H9 (cell line): ENCODE measurements at regions not wholly inside any gene's neighbourhood (a gene's known extent, or its start where the extent isn't known, plus 50 kb on each side); places are given as distances from the start of the nearest gene placed in this dataset.

Source experiments
- DNase-seq: peaks from one replicate; pipeline ENCODE4 v3.0.0-alpha.2; 2017
- H2AFZ ChIP-seq: one replicate; pipeline ENCODE4 v1.6.1; 2013; ENCODE audit warnings: mild to moderate bottlenecking, low read length, control low read depth, moderate library complexity
- H2AK5ac ChIP-seq: 2 replicates; pipeline ENCODE4 v1.6.1; 2013; ENCODE audit warnings: low read length, control low read depth, mixed read lengths; ENCODE audit not compliant: insufficient read length
- H2BK120ac ChIP-seq: one replicate; pipeline ENCODE4 v1.6.1; 2013; ENCODE audit warnings: low read depth, mild to moderate bottlenecking, low read length, control low read depth, inconsistent platforms; ENCODE audit not compliant: poor library complexity, severe bottlenecking
- H2BK12ac ChIP-seq: 2 replicates; pipeline ENCODE4 v1.6.1; 2013; ENCODE audit warnings: low read length, control low read depth, mixed read lengths, low read depth; ENCODE audit not compliant: insufficient read length
- H2BK15ac ChIP-seq: 2 replicates; pipeline ENCODE4 v1.6.1; 2013; ENCODE audit warnings: low read depth, low read length, control low read depth
- H2BK20ac ChIP-seq: one replicate; pipeline ENCODE4 v1.6.1; 2013; ENCODE audit warnings: low read depth, mild to moderate bottlenecking, low read length, control low read depth, inconsistent platforms; ENCODE audit not compliant: poor library complexity, severe bottlenecking
- H2BK5ac ChIP-seq: 2 replicates; pipeline ENCODE4 v1.6.1; 2013; ENCODE audit warnings: low read length, control low read depth, mixed read lengths; ENCODE audit not compliant: insufficient read length
- H3K14ac ChIP-seq: 2 replicates; pipeline ENCODE4 v1.6.1; 2013; ENCODE audit warnings: low read length, control low read depth; ENCODE audit not compliant: insufficient read depth
- H3K18ac ChIP-seq: 2 replicates; pipeline ENCODE4 v1.6.1; 2013; ENCODE audit warnings: low read depth, mild to moderate bottlenecking, mixed read lengths, low read length, control low read depth; ENCODE audit not compliant: insufficient read length
- H3K23ac ChIP-seq: 2 replicates; pipeline ENCODE4 v1.6.1; 2013; ENCODE audit warnings: low read length, control low read depth, mixed read lengths, low read depth; ENCODE audit not compliant: insufficient read length
- H3K23me2 ChIP-seq: 2 replicates; pipeline ENCODE4 v1.6.1; 2013; ENCODE audit warnings: low read depth, mild to moderate bottlenecking, mixed read lengths, low read length, control low read depth; ENCODE audit not compliant: insufficient read length, poor library complexity, severe bottlenecking
- H3K27ac ChIP-seq: 2 replicates; pipeline ENCODE4 v1.5.1; 2013; ENCODE audit warnings: low read length, control low read depth, mixed read lengths, low read depth; ENCODE audit not compliant: insufficient read length
- H3K27me3 ChIP-seq: 2 replicates; pipeline ENCODE4 v1.6.1; 2013; ENCODE audit warnings: low read length, control low read depth, inconsistent platforms; ENCODE audit not compliant: insufficient read depth
- H3K4ac ChIP-seq: 2 replicates; pipeline ENCODE4 v1.6.1; 2013; ENCODE audit warnings: low read depth, mild to moderate bottlenecking, control low read depth, inconsistent platforms, low read length, moderate library complexity
- H3K4me1 ChIP-seq: 2 replicates; pipeline ENCODE4 v1.6.1; 2013; ENCODE audit warnings: low read length, control low read depth, inconsistent platforms; ENCODE audit not compliant: insufficient read depth
- H3K4me2 ChIP-seq: 2 replicates; pipeline ENCODE4 v1.6.1; 2013; ENCODE audit warnings: low read length, control low read depth, mixed read lengths; ENCODE audit not compliant: insufficient read length, insufficient read depth
- H3K56ac ChIP-seq: 2 replicates; pipeline ENCODE4 v1.6.1; 2013; ENCODE audit warnings: low read depth, mild to moderate bottlenecking, mixed read lengths, low read length, control low read depth; ENCODE audit not compliant: insufficient read length
- H3K79me1 ChIP-seq: 2 replicates; pipeline ENCODE4 v1.6.1; 2013; ENCODE audit warnings: low read depth, mild to moderate bottlenecking, moderate library complexity, low read length, control low read depth, inconsistent platforms; ENCODE audit not compliant: insufficient read depth, poor library complexity, severe bottlenecking
- H3K79me2 ChIP-seq: 2 replicates; pipeline ENCODE4 v1.6.1; 2013; ENCODE audit warnings: low read length, control low read depth, inconsistent platforms; ENCODE audit not compliant: insufficient read depth
- H3K9ac ChIP-seq: 2 replicates; pipeline ENCODE4 v1.6.1; 2013; ENCODE audit warnings: low read length, control low read depth, mixed read lengths; ENCODE audit not compliant: insufficient read length; ENCODE audit errors: extremely low read depth
- H3K9me3 ChIP-seq: one replicate; pipeline ENCODE4 v1.6.1; 2013; ENCODE audit warnings: low read depth, low read length, inconsistent platforms; ENCODE audit not compliant: control insufficient read depth
- H3T11ph ChIP-seq: one replicate; pipeline ENCODE4 v1.6.1; 2013; ENCODE audit warnings: mild to moderate bottlenecking, low read length, control low read depth, inconsistent platforms
- H4K20me1 ChIP-seq: one replicate; pipeline ENCODE4 v1.6.1; 2013; ENCODE audit not compliant: control insufficient read depth, insufficient read length, insufficient read depth
- H4K5ac ChIP-seq: 2 replicates; pipeline ENCODE4 v1.6.1; 2013; ENCODE audit warnings: low read depth, mild to moderate bottlenecking, mixed read lengths, low read length, control low read depth; ENCODE audit not compliant: insufficient read length
- H4K8ac ChIP-seq: replicated peaks from 2 replicates; pipeline ENCODE4 v1.6.1; 2013; ENCODE audit warnings: low read length, control low read depth, mixed read lengths, low read depth; ENCODE audit not compliant: insufficient read length
- H4K91ac ChIP-seq: 2 replicates; pipeline ENCODE4 v1.6.1; 2013; ENCODE audit warnings: low read depth, mild to moderate bottlenecking, moderate library complexity, mixed read lengths, low read length, control low read depth; ENCODE audit not compliant: insufficient read length
- H3K27ac Mint-ChIP-seq, 3 experiments: 2 replicates in 2 of 3; 3 replicates in 1 of 3; pipeline ENCODE4 v1.8.0; 2020 to 2021; ENCODE audit warnings: mixed read lengths in 3 of 3, mild to moderate bottlenecking in 1 of 3, moderate library complexity in 1 of 3
- H3K27me3 Mint-ChIP-seq: 2 replicates; pipeline ENCODE4 v1.8.0; 2021; ENCODE audit warnings: low read depth, mild to moderate bottlenecking, moderate library complexity, mixed read lengths
- H3K36me3 Mint-ChIP-seq, 3 experiments: 2 replicates in 2 of 3; 3 replicates in 1 of 3; pipeline ENCODE4 v1.8.0; 2020 to 2021; ENCODE audit warnings: low read depth in 3 of 3, mixed read lengths in 3 of 3; ENCODE audit not compliant: insufficient read depth in 1 of 3
- H3K4me1 Mint-ChIP-seq, 2 experiments: 2 replicates each; pipeline ENCODE4 v1.8.0; 2020; ENCODE audit warnings: mixed read lengths in 2 of 2
- H3K4me3 Mint-ChIP-seq, 2 experiments: 2 replicates in 1 of 2; 3 replicates in 1 of 2; pipeline ENCODE4 v1.8.0; 2020 to 2021; ENCODE audit warnings: mild to moderate bottlenecking in 2 of 2, mixed read lengths in 2 of 2, moderate library complexity in 1 of 2
- H3K9me3 Mint-ChIP-seq, 2 experiments: 2 replicates in 1 of 2; 3 replicates in 1 of 2; pipeline ENCODE4 v1.8.0; 2020; ENCODE audit warnings: mild to moderate bottlenecking in 2 of 2, mixed read lengths in 2 of 2, moderate library complexity in 1 of 2
- WGBS: extraction: QIAGEN DNeasy Blood & Tissue Kit; methylation state at CpG from one replicate; pipeline ENCODE4 v1.1.7; 2013; ENCODE audit warnings: missing lambda C conversion rate, low lambda C conversion rate, mixed read lengths; ENCODE audit not compliant: insufficient read length; ENCODE audit errors: extremely low coverage; 5-methylcytosine and 5-hydroxymethylcytosine counted together
- TF ChIP-seq, protein P1 (sequence below): fragments of 200-600 bp; sonication (generic); conservative IDR thresholded peaks from 3 replicates; pipeline ENCODE4 v1.8.0; 2021; ENCODE audit warnings: antibody characterized with exemption, mild to moderate bottlenecking

- no peak overlapping the region for H3K9ac ChIP-seq
- H3K79me2 ChIP-seq, result no peaks in the 10 kb centered on the region
- no peak overlapping the region for H4K8ac ChIP-seq
- no peak overlapping the region for H3K23ac ChIP-seq
- H3K27me3 ChIP-seq, result no peaks in the 10 kb centered on the region
- no peaks in the 10 kb centered on the region for H3K27me3 Mint-ChIP-seq
- no peak for DNase-seq
- no peak overlapping the region for H3K27ac ChIP-seq
- no peaks in the 10 kb centered on the region for H3K9me3 ChIP-seq
- no CpG with 5 or more reads among the region's 2 CpGs for WGBS
- H2BK120ac ChIP-seq, result no peak overlapping the region
- no peak overlapping the region for H2AFZ ChIP-seq
- H3K79me1 ChIP-seq, result no peaks in the 10 kb centered on the region
- no peak overlapping the region for H2BK20ac ChIP-seq
- H3K4me3 Mint-ChIP-seq, result no peak overlapping the region
- H4K91ac ChIP-seq, result no peak overlapping the region
- H3K4me2 ChIP-seq, result no peak overlapping the region
- no peak overlapping the region for H2BK5ac ChIP-seq
- H3K9me3 Mint-ChIP-seq, result no peaks in the 10 kb centered on the region
- H3K18ac ChIP-seq, result no peak overlapping the region
- no peak overlapping the region for H4K5ac ChIP-seq
- no peak overlapping the region for H3K56ac ChIP-seq
- H3T11ph ChIP-seq, result no peak overlapping the region
- TF ChIP-seq, protein P1, sequence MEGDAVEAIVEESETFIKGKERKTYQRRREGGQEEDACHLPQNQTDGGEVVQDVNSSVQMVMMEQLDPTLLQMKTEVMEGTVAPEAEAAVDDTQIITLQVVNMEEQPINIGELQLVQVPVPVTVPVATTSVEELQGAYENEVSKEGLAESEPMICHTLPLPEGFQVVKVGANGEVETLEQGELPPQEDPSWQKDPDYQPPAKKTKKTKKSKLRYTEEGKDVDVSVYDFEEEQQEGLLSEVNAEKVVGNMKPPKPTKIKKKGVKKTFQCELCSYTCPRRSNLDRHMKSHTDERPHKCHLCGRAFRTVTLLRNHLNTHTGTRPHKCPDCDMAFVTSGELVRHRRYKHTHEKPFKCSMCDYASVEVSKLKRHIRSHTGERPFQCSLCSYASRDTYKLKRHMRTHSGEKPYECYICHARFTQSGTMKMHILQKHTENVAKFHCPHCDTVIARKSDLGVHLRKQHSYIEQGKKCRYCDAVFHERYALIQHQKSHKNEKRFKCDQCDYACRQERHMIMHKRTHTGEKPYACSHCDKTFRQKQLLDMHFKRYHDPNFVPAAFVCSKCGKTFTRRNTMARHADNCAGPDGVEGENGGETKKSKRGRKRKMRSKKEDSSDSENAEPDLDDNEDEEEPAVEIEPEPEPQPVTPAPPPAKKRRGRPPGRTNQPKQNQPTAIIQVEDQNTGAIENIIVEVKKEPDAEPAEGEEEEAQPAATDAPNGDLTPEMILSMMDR, result no peak
- no peak overlapping the region for H2AK5ac ChIP-seq
- no peaks in the 10 kb centered on the region for H4K20me1 ChIP-seq
- H3K4me1 ChIP-seq, result no peaks in the 10 kb centered on the region
- no peak overlapping the region for H2BK12ac ChIP-seq
- no peaks in the 10 kb centered on the region for H3K4me1 Mint-ChIP-seq
- H3K14ac ChIP-seq, result no peak overlapping the region
- peaks cover 0 to 10% (median 0%) of the 10 kb centered on the region in 3 experiments; a peak in 2 of 7 replicates for H3K36me3 Mint-ChIP-seq
- H3K4ac ChIP-seq, result no peak overlapping the region
- no peak overlapping the region for H2BK15ac ChIP-seq
- no peak overlapping the region for H3K27ac Mint-ChIP-seq
- H3K23me2 ChIP-seq, result no peaks in the 10 kb centered on the region
Observed at GRCh38 chr7:81031243-81031642, 112.4 kb upstream of the SEMA3C start.
